Duodenal mucosa (tissue), 2 donors: ENCODE measurements at regions not wholly inside any gene's neighbourhood (a gene's known extent, or its start where the extent isn't known, plus 50 kb on each side); places are given as distances from the start of the nearest gene placed in this dataset.
"Not testable (repeated sequence)": the region's sequence is repeated elsewhere in the genome, so short reads cannot be mapped to it uniquely, and the experiment has no call there.

Experiments
- H3K27ac ChIP-seq: one replicate; pipeline ENCODE4 v1.7.0; 2013; ENCODE audit warnings: low read depth, low read length
- H3K27me3 ChIP-seq, 2 donors: one replicate each; pipeline ENCODE4 v1.7.0; 2013; ENCODE audit warnings: low read length in 2 of 2, control low read depth in 1 of 2; ENCODE audit not compliant: insufficient read depth in 2 of 2, control insufficient read depth in 1 of 2
- H3K36me3 ChIP-seq, 2 donors: one replicate each; pipeline ENCODE4 v1.7.0; 2013; ENCODE audit warnings: low read length in 2 of 2, control low read depth in 1 of 2; ENCODE audit not compliant: insufficient read depth in 2 of 2, control insufficient read depth in 1 of 2
- H3K4me1 ChIP-seq, 2 donors: one replicate each; pipeline ENCODE4 v1.7.0; 2013; ENCODE audit warnings: low read length in 2 of 2, control low read depth in 1 of 2; ENCODE audit not compliant: insufficient read depth in 2 of 2, control insufficient read depth in 1 of 2
- H3K4me3 ChIP-seq, 2 donors: one replicate each; pipeline ENCODE4 v1.7.0; 2013; ENCODE audit warnings: low read length in 2 of 2, low read depth in 1 of 2
- H3K9ac ChIP-seq, 2 donors: one replicate each; pipeline ENCODE4 v1.7.0; 2013; ENCODE audit warnings: low read length in 2 of 2, low read depth in 1 of 2
- H3K9me3 ChIP-seq, 2 donors: one replicate each; pipeline ENCODE4 v1.7.0; 2013; ENCODE audit warnings: low read length in 2 of 2, control low read depth in 1 of 2; ENCODE audit not compliant: control insufficient read depth in 1 of 2

DNA sequence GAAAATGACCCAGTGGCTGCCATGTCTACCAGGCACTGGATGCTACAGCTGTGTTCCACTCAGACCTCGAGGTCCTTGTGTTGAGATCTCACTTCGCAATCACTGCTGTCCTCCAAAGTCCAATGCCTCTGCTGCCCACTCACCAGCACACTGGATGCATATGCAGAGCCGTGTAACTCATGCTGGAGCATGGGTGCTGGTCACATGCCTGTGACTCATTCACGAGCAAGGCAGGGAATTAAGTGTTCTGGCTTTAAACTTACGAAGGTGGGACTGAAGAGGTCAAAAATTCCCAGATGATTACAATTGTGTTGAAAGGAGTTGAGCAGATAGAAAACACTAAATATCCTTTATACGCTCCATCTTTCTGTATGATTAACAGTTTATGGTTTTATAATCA is 417.5 kb downstream of the NUP35 start:
- no peak overlapping the region for H3K27ac ChIP-seq
- H3K9ac ChIP-seq, result no peak overlapping the region
- H3K9me3 ChIP-seq, result no peaks in the 10 kb centered on the region
- H3K4me3 ChIP-seq, result no peak overlapping the region
- H3K36me3 ChIP-seq, result no peaks in the 10 kb centered on the region
- H3K27me3 ChIP-seq, result no peaks in the 10 kb centered on the region
- peaks cover 9 to 10% of the 10 kb centered on the region in 2 donors for H3K4me1 ChIP-seq

DNA sequence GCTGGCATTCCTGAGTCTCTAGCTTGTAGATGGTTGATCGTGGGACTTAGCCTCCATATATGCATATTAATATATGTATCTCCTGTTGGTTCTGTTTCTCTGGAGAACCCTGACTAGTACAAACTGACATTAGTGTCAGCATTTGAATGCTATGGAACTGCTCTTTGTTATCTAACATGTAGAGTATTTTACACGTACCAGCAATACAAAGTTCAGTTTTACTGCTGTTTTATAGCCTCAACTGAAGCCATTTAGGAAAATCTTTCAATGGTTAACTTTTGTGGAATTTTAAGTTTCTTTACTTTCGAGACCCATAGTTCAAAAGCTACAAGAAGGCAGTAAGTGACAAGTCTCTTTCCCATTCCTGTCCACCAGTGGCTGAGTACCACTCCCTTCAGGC is 418.4 kb downstream of the NUP35 start:
- peak overlapping the region; percentile 35 to 38 for H3K4me3 ChIP-seq
- H3K36me3 ChIP-seq, result no peaks in the 10 kb centered on the region
- no peaks in the 10 kb centered on the region for H3K9me3 ChIP-seq
- H3K27me3 ChIP-seq, result no peaks in the 10 kb centered on the region
- peaks cover 9 to 10% of the 10 kb centered on the region in 2 donors for H3K4me1 ChIP-seq
- no peak overlapping the region for H3K27ac ChIP-seq
- H3K9ac ChIP-seq, result no peak overlapping the region

DNA sequence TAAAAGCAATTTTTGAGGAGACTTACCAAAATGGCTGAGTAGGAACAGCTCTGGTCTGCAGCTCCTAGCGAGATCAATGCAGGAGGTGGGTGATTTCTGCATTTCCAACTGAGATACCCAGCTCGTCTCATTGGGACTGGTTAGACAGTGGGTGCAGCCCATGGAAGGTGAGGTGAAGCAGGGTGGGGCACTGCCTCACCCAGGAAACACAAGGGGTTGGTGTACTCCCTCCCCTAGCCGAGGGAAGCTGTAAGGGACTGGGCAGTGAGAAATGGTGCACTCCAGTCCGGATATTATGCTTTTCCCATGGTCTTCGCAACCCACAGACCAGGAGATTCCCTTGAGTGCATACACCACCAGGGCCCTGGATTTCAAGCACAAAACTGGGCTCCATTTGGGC is 419.0 kb downstream of the NUP35 start:
- peak overlapping the region; percentile 35 to 38 for H3K4me3 ChIP-seq
- H3K9ac ChIP-seq, result no peak overlapping the region
- H3K9me3 ChIP-seq, result no peaks in the 10 kb centered on the region
- H3K27me3 ChIP-seq, result no peaks in the 10 kb centered on the region
- no peak overlapping the region for H3K27ac ChIP-seq
- H3K4me1 ChIP-seq, result peaks cover 9 to 10% of the 10 kb centered on the region in 2 donors
- H3K36me3 ChIP-seq, result no peaks in the 10 kb centered on the region

DNA sequence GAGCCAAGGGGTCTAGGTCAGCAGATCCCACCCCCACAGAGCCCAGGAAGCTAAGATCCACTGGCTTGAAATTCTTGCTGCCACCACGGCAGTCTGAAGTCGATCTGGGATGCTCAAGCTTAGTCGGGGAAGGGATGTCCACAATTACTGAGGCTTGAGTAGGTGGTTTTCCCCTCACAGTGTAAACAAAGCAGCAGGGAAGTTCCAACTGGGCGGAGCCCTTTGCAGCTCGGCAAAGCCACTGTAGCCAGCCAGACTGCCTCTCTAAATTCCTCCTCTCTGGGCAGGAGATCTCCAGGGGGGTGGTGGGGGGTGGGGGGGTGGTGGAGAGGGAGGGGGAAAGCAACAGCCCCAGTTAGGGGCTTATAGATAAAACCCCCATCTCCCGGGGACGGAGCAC is 419.5 kb downstream of the NUP35 start:
- H3K9me3 ChIP-seq, result no peaks in the 10 kb centered on the region
- peaks cover 9 to 10% of the 10 kb centered on the region in 2 donors for H3K4me1 ChIP-seq
- H3K27me3 ChIP-seq, result no peaks in the 10 kb centered on the region
- no peaks in the 10 kb centered on the region for H3K36me3 ChIP-seq
- peak overlapping the region in 1 of 2 donors; percentile 35 for H3K4me3 ChIP-seq
- no peak overlapping the region for H3K27ac ChIP-seq
- H3K9ac ChIP-seq, result no peak overlapping the region

DNA sequence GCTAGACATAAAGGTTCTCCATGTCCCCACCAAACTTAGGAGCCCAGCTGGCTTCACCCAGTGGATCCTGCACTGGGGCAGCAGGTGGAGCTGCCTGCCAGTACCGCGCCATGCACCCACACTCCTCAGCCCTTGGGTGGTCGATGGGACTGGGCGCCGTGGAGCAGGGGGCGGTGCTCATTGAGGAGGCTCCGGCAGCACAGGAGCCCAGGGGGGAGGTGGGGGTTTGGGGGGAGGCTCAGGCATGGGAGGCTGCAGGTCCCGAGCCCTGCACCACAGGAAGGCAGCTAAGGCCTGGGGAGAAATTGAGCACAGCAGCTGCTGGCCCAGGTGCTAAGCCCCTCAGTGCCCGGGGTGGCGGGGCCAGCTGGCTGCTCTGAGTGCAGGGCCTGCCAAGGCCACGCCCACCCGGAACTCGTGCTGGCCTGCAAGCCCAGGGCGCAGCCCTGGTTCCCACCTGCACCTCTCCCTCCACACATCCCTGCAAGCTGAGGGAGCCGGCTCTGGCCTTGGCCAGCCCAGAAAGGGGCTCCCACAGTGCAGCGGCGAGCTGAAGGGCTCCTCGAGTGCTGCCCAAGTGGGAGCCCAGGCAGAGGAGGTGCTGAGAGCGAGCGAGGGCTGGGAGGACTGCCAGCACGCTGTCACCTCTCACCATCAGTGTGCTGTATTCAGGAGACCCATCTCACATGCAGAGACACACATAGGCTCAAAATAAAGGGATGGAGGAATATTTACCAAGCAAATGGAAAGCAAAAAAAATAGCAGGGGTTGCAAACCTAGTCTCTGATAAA is 422.5 kb downstream of the NUP35 start:
- H3K4me3 ChIP-seq, H3K9ac ChIP-seq, H3K36me3 ChIP-seq, H3K27me3 ChIP-seq, H3K27ac ChIP-seq, H3K9me3 ChIP-seq, H3K4me1 ChIP-seq: not testable (repeated sequence)

DNA sequence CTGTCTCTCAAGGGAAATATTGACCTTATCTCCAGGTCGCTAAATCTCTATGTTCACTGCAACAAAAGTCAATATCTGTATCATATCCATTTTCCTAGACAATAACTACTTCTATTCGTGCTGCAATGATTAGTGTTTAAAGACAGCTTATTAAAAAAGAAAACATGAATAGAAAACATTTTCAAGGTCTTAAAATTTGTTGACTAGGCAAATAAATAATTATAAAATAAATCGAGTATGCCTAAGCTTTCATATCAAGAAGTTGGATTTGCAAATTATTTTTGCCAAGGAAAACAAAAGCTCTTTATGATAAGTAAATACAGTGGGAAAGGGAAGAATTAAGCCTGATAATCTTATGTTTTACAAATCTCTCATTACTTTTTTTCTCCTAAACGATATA is 428.5 kb downstream of the NUP35 start:
- Histone ChIP-seq H3K27me3 (no peaks in the 10 kb centered on the region), H3K4me3 (no peak overlapping the region), H3K9me3 (no peaks in the 10 kb centered on the region), H3K4me1 (no peaks in the 10 kb centered on the region), H3K27ac (no peak overlapping the region), H3K36me3 (no peaks in the 10 kb centered on the region), H3K9ac (no peak overlapping the region)

DNA sequence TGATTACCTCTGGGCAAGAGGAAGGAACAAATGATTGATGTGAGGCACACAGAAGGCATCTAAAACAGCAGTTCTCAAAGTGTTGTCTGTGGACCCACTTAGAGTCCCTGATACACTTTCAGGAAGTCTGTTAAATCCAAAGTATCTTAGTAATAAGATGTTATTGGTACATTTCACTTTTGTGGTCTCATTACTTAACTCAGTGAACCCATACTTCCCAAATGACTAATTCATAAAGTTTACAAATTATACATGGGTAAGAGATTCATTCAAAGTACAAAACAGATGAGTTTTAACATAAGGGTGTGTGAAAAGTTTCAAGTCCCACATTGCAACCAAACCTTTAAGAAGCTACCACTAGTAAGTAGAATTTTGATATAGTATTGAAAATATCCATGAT is 440.5 kb downstream of the NUP35 start:
- Histone ChIP-seq H3K4me3 (no peak overlapping the region), H3K9me3 (no peaks in the 10 kb centered on the region), H3K36me3 (no peaks in the 10 kb centered on the region), H3K27ac (no peak overlapping the region), H3K4me1 (peaks cover 3 to 8% of the 10 kb centered on the region in 2 donors), H3K9ac (no peak overlapping the region), H3K27me3 (no peaks in the 10 kb centered on the region)

DNA sequence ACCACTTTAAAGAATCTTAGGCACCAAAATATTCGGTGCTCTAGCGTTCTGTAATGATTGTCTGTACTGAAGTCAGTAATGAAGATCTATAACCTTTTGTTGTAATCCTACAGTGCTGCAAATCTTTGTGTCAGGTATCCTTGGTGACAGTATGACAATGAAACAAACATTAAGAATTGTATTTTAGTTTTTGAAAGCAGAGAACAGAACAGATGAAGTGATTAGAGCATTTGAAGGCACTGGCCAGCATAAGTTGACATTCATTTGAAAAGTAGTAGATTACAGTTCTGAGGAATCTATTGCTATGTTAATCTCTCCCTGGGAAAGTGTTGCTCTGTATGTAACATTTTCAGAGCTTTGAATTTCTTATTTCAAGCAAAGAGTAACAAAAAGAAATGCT is 451.2 kb downstream of the NUP35 start:
- no peak overlapping the region for H3K9ac ChIP-seq
- no peaks in the 10 kb centered on the region for H3K27me3 ChIP-seq
- H3K9me3 ChIP-seq, result no peaks in the 10 kb centered on the region
- no peaks in the 10 kb centered on the region for H3K4me1 ChIP-seq
- H3K4me3 ChIP-seq, result no peak overlapping the region
- no peaks in the 10 kb centered on the region for H3K36me3 ChIP-seq
- no peak overlapping the region for H3K27ac ChIP-seq

DNA sequence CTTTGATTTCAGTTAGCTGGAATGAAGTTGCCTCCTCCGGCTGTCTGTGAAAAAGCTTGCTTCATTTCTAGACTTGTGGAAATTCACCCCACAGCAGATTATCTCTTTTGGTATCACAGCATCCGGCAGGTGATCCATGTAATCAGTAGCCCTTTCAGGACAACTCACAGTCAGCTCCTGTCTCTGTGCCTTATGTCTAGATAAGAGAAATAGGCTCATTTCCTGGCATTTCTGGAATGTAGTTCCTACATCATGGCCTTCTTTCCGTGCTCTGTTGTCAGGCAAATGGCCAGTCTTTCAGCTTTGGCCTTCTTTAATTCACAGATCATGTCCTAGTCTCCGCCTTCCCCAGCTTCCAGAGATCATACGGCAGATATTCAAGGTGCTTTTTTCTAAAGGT is 455.4 kb downstream of the NUP35 start:
- no peaks in the 10 kb centered on the region for H3K9me3 ChIP-seq
- H3K9ac ChIP-seq, result no peak overlapping the region
- H3K4me3 ChIP-seq, result no peak overlapping the region
- no peaks in the 10 kb centered on the region for H3K27me3 ChIP-seq
- no peak overlapping the region for H3K27ac ChIP-seq
- no peaks in the 10 kb centered on the region for H3K36me3 ChIP-seq
- no peaks in the 10 kb centered on the region for H3K4me1 ChIP-seq

DNA sequence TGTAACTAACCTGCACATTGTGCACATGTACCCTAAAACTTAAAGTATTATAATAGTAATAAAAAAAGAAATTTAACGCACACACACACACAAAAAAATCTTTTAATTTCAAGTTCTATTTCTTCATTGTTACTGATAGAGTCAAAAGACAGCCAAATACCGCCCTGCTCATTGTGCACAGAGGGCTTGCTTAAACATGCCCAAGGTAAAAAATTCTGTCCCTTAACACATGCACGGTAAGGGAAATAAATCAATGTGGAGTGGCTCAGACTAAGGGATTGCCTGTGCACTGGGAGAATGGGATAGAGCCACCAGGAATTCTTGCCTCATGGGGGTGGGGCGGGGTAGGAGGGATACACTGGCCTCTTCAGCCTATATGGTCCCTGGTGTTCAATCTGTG is 468.0 kb downstream of the NUP35 start:
- no peak overlapping the region for H3K4me3 ChIP-seq
- no peaks in the 10 kb centered on the region for H3K27me3 ChIP-seq
- H3K36me3 ChIP-seq, result no peaks in the 10 kb centered on the region
- no peak overlapping the region for H3K9ac ChIP-seq
- no peaks in the 10 kb centered on the region for H3K4me1 ChIP-seq
- no peak overlapping the region for H3K27ac ChIP-seq
- no peaks in the 10 kb centered on the region for H3K9me3 ChIP-seq
